ENCODE measurements at regions not wholly inside any gene's neighbourhood (a gene's known extent, or its start where the extent isn't known, plus 50 kb on each side); places are given as distances from the start of the nearest gene placed in this dataset.
A peak's percentile ranks its signal among the peaks of the same experiment; 100 is the strongest.

DNA sequence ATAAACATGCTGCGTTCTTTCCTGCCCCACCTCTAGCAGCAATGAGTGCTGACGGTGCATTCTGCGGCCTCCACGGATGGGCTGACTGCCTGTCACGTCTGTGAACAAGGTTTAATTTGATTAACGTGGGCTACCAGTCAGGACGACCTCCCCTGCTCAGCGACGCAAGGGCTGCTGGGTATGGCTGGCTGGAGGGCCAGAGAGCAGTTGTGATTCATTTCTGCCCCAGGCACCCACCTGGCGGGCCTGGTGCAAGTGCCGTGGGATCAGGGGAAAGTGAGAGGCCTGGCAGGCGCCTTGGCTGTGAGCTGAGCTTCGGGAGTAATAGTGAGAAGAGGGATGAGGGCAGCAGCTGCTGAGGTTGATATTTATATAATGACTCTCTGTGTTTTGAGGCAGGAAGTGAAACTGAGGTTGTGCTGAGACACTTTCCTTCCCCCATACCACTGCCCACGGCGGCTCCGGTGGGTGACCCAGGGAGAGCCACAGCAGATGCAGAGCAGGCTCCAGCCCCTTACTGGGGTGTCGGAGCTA, 190.4 kb upstream of the BCL6 start:
- no peaks in the 10 kb centered on the region for H3K36me3 ChIP-seq
- TF ChIP-seq Cebpa-rat (IDR thresholded peaks at IDR 0.05), result no peak
- no peaks in the 10 kb centered on the region for H3K27me3 ChIP-seq
- peak overlapping the region; percentile 76 for H3K27ac ChIP-seq
- H3K4me3 ChIP-seq, result no peak overlapping the region
- no peaks in the 10 kb centered on the region for H4K20me1 ChIP-seq
- peaks cover 29% of the 10 kb centered on the region for H3K4me1 ChIP-seq
- no peaks in the 10 kb centered on the region for H3K9me3 ChIP-seq
- H3K9ac ChIP-seq, result peak overlapping the region; percentile 57; the same call in 1 of the 2 replicates
- peak overlapping the region; percentile 82 for H3K4me2 ChIP-seq

DNA sequence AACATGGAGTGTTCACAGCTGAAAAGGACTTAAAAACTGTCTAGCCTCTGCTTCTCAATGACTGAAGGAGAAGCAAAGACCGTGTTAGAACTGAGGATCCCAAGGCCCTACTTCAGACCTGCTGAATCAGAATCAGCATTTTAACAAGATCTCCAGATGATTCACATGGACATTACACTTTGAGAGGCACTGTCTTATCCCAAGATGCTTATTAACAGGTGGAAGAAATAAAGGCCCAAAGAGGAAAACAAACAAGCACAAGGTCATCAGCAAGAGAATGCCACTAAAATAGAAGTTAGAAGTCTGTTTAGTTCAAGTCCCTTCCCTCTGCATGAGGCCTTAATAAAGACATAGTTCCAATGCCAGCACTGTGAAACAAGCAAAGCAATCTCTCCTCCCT, 191.4 kb upstream of the BCL6 start:
- no peak overlapping the region for H3K9ac ChIP-seq
- H3K4me1 ChIP-seq, result peaks cover 29% of the 10 kb centered on the region
- TF ChIP-seq Cebpa-rat (IDR thresholded peaks at IDR 0.05), result no peak
- peak overlapping the region; percentile 82 for H3K4me2 ChIP-seq
- H3K9me3 ChIP-seq, result no peaks in the 10 kb centered on the region
- H3K4me3 ChIP-seq, result no peak overlapping the region
- H3K36me3 ChIP-seq, result no peaks in the 10 kb centered on the region
- H4K20me1 ChIP-seq, result no peaks in the 10 kb centered on the region
- H3K27ac ChIP-seq, result no peak overlapping the region
- H3K27me3 ChIP-seq, result no peaks in the 10 kb centered on the region

DNA sequence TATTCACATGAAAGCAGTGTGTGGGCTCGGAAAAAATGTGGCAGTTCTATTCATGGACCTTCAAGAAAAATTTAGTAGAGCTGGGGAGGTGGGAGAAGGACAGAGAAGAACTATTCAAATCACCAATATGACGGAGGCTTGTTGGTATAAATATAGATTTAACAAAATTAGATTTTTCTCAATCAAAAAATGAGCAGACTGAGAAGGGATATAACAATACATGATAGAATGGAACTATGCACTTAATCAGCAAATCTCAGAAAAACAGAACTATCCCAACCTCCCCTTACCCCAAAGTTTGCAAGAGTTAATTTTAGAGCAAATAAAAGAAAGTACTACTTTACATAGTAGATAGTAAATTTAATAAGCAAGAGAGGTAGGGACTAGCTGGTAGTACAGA, 194.6 kb upstream of the BCL6 start:
- H3K27me3 ChIP-seq, result no peaks in the 10 kb centered on the region
- no peak overlapping the region for H3K4me2 ChIP-seq
- peaks cover 37% of the 10 kb centered on the region for H3K4me1 ChIP-seq
- H3K36me3 ChIP-seq, result no peaks in the 10 kb centered on the region
- no peak overlapping the region for H3K9ac ChIP-seq
- TF ChIP-seq Cebpa-rat (IDR thresholded peaks at IDR 0.05), result no peak
- H3K9me3 ChIP-seq, result no peaks in the 10 kb centered on the region
- no peaks in the 10 kb centered on the region for H4K20me1 ChIP-seq
- H3K27ac ChIP-seq, result no peak overlapping the region
- H3K4me3 ChIP-seq, result no peak overlapping the region

DNA sequence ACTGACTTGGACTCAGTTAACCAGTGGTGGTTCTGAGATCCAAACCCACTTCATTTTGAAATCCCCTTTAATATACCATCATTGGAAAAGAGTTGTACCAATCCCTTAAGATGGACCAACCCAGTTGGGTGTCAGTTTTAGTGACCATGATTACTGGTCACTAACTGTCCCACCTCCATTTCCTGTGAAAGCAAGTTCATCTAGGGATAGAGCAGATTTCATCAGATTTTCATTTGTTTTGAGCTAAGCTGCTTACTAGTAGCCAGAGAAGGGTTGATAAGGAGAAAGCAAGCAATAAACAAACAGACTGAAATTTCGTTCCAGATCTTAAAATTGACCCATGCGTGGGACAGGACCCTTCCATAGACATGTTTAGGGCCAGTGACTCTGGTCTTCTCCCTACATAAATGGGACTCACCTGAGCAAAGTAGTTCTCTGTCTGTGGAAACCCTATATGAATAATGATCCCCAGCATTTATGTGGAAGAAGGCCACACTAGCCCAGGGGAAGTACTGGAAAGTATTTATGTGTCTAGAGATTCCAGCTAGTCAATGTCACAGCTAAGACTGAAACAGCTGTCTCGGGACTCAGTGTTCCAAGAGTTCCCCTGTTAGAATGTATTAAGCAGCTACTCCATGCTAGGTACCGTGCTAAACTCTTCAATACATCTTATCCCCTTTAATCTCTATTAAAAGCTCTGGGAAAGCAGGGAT, 196.0 kb upstream of the BCL6 start:
- H3K9ac ChIP-seq, result no peak overlapping the region
- H3K36me3 ChIP-seq, result no peaks in the 10 kb centered on the region
- H3K4me2 ChIP-seq, result no peak overlapping the region
- peaks cover 37% of the 10 kb centered on the region for H3K4me1 ChIP-seq
- no peaks in the 10 kb centered on the region for H3K9me3 ChIP-seq
- no peak overlapping the region for H3K27ac ChIP-seq
- no peak overlapping the region for H3K4me3 ChIP-seq
- H3K27me3 ChIP-seq, result no peaks in the 10 kb centered on the region
- no peak for TF ChIP-seq Cebpa-rat (IDR thresholded peaks at IDR 0.05)
- H4K20me1 ChIP-seq, result no peaks in the 10 kb centered on the region

DNA sequence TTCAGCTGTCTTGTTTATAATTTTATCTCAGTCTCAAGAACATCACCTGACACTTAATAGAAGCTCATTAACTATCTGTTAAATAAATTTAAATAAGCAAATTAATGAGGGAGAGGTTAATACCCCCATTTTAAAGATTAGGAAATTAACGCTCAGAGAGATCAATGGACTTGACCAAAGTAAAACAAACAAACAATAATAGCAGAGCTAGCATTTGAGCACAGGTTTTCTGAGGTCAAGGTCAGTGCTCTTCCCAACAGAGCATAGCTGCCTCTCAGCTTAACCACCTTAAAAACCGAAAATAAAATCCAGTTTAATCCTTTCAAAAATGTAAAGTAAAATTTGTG, 196.6 kb upstream of the BCL6 start:
- H3K4me2 ChIP-seq, result no peak overlapping the region
- H3K27me3 ChIP-seq, result no peaks in the 10 kb centered on the region
- no peaks in the 10 kb centered on the region for H4K20me1 ChIP-seq
- TF ChIP-seq Cebpa-rat (IDR thresholded peaks at IDR 0.05), result no peak
- H3K9me3 ChIP-seq, result no peaks in the 10 kb centered on the region
- H3K27ac ChIP-seq, result no peak overlapping the region
- H3K9ac ChIP-seq, result no peak overlapping the region
- H3K4me1 ChIP-seq, result peaks cover 37% of the 10 kb centered on the region
- no peak overlapping the region for H3K4me3 ChIP-seq
- no peaks in the 10 kb centered on the region for H3K36me3 ChIP-seq

DNA sequence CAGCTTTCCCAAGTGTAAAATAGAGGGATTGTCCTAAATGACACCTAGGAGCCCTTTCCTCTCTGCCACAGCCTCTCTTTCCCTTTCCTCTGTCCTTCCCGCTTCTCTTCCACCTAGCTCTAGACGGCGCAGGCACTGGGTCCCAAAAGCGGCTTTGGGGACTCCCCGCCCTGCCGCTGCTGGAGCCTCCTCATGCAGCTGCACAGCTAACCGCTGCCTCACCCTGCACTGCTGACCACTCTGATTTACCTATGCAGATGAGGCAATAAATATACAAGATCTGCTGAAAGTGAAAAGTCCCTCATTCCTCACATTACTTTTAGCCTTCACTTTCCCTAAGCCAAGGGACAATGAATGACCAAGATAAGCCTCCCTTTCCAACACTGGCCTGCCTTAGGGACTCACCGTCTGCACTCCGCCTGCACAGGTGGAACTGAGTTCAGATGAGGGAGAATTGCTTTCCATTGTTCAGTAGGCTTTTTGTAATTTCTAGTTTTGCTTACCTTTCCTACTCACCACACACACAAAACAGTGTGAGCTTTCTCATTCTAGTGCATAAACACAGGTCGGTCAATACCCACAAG, 197.5 kb upstream of the BCL6 start:
- no peak overlapping the region for H3K9ac ChIP-seq
- H3K4me2 ChIP-seq, result no peak overlapping the region
- H3K27ac ChIP-seq, result no peak overlapping the region
- no peak for TF ChIP-seq Cebpa-rat (IDR thresholded peaks at IDR 0.05)
- H3K27me3 ChIP-seq, result no peaks in the 10 kb centered on the region
- no peaks in the 10 kb centered on the region for H3K36me3 ChIP-seq
- no peaks in the 10 kb centered on the region for H3K9me3 ChIP-seq
- H3K4me3 ChIP-seq, result no peak overlapping the region
- H3K4me1 ChIP-seq, result peaks cover 42% of the 10 kb centered on the region
- H4K20me1 ChIP-seq, result no peaks in the 10 kb centered on the region

DNA sequence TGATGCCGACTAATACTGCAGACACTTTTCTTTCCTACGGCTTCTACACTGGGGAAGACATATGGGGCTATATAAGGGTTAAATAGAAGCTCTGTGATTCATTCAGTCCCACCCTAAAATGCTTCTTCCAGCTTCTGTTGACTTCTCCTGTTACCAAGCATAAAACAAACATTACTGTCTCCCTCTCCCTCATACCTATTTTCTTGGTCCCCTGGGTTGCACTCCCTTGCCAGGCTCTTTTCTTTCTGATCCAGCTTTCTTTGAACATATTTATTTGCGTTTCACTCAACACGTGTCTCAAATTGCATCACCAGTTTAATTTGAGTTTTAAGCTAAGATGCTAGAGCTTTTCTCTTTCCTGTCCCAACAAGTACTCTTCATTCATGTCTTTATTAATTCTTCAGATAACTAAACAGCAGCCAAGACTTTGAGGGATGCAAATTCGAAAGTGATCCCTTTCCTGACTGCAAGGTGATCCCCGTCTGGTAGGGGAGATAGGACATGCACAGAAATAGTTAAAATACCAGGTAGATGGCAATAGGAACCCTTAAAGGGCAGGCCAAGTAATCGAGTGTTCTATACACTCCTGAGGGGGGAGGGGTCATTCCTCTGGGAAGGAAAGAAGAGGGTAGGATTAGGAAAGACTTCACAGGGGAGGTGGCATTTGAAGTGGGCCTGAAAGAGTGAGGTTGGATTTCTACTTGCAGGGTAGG, 198.6 kb upstream of the BCL6 start:
- H3K27ac ChIP-seq, result no peak overlapping the region
- no peaks in the 10 kb centered on the region for H3K9me3 ChIP-seq
- peaks cover 52% of the 10 kb centered on the region for H3K4me1 ChIP-seq
- no peaks in the 10 kb centered on the region for H4K20me1 ChIP-seq
- TF ChIP-seq Cebpa-rat (IDR thresholded peaks at IDR 0.05), result no peak
- H3K27me3 ChIP-seq, result no peaks in the 10 kb centered on the region
- H3K4me2 ChIP-seq, result 0 out of 2 replicates have a peak overlapping the region, but pooled peaks have one; percentile 84
- H3K9ac ChIP-seq, result no peak overlapping the region
- H3K4me3 ChIP-seq, result no peak overlapping the region
- no peaks in the 10 kb centered on the region for H3K36me3 ChIP-seq

DNA sequence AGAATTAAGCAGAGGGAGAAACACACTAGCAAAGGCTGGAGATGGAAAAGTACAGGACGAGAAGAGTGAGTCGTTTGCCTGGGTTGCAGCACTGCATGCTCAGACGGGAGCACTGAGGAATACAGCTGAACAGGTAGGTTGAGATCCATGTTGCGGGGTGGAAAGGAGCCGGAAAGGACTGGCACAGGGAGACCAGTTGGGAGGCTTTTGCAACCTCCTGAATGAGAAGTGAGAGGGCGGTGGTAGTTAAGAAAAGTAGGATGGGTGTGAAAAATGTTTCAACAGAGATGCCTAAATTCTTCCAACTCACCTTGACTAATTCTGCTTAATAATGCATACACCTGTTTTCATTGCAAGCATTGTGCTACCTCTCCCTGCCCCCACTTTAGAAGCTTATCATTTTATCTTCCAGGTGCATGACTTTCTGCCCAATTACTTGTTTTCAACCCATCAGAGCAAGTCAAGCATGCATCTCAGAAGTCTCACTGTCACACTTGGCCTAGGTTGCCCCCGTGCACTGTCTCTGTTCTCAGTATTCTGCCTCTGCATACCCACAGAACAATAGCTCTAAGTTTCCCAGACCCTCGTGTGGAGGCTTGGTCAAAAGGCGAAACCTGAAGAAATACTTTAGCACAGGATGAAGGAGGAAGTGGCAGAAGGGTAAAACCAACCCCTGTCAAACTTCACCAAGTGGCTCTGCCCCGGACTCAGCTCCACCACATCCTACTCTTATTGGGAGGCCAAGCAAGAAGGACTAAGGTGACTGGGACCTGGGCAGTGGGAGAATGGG, 199.3 kb upstream of the BCL6 start:
- H3K27ac ChIP-seq, result peak overlapping the region; percentile 46

DNA sequence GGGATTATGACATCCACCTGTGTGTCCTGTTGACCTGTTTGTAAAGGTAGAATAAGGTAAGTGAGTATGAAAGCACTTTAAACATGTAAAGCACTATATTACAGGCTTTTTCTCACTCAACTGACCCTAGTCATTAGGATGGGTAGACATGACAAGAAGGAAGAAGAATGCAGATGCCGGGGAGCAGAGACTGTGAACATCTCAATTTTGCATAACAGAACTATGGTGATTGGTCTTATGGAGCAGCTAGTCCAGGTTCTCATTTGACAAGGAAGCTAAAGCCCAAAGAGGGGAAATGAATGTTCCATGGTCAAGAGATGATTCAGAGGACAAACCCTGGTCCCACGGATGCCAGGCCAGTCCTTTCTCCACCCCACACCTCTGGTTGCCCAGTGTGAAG, 200.1 kb upstream of the BCL6 start:
- Histone ChIP-seq H3K36me3 (no peaks in the 10 kb centered on the region), H4K20me1 (no peaks in the 10 kb centered on the region), H3K4me2 (peak overlapping the region; percentile 84), H3K27me3 (no peaks in the 10 kb centered on the region), H3K27ac (peak overlapping the region; percentile 57; the same call in 1 of the 2 replicates), H3K4me3 (no peak overlapping the region), H3K9ac (no peak overlapping the region), H3K4me1 (peaks cover 68% of the 10 kb centered on the region), H3K9me3 (no peaks in the 10 kb centered on the region)
- TF ChIP-seq Cebpa-rat (IDR thresholded peaks at IDR 0.05), result no peak

More for the DNA sequence above, 199.3 kb upstream of the BCL6 start:
- Histone ChIP-seq H3K9ac (no peak overlapping the region), H3K4me1 (peaks cover 60% of the 10 kb centered on the region), H3K4me2 (peak overlapping the region; percentile 84), H3K36me3 (no peaks in the 10 kb centered on the region), H3K9me3 (no peaks in the 10 kb centered on the region), H3K4me3 (no peak overlapping the region), H3K27me3 (no peaks in the 10 kb centered on the region), H4K20me1 (no peaks in the 10 kb centered on the region)
- no peak for TF ChIP-seq Cebpa-rat (IDR thresholded peaks at IDR 0.05)

All from BLaER1 (cell line).